ENCODE measurements at regions not wholly inside any gene's neighbourhood (a gene's known extent, or its start where the extent isn't known, plus 50 kb on each side); places are given as distances from the start of the nearest gene placed in this dataset.

GRCh38 chr17:6941989-6942388, 53.9 kb upstream of the ALOX12 start:
- peak; percentile 14 for DNase-seq

- no peak for DNase-seq
Observed at GRCh38 chr17:6943406-6943805, 52.4 kb upstream of the ALOX12 start.
